Thyroid gland (tissue), 4 donors: ENCODE measurements at regions not wholly inside any gene's neighbourhood (a gene's known extent, or its start where the extent isn't known, plus 50 kb on each side); places are given as distances from the start of the nearest gene placed in this dataset.

ENCODE experiments used
- DNase-seq, 2 donors: peaks; one replicate each; pipeline ENCODE4 v3.0.0-alpha.2; 2019
- H3K27ac ChIP-seq, 3 donors: fragments of 200-600 bp; sonication (generic); 1 replicate in 2 of 3; 2 replicates in 1 of 3; pipeline ENCODE4 v1.5.1; 2016 to 2019; ENCODE audit warnings: mild to moderate bottlenecking in 1 of 3, moderate library complexity in 1 of 3
- H3K27me3 ChIP-seq: fragments of 200-600 bp; sonication (generic); one replicate; pipeline ENCODE4 v1.5.1; 2019
- H3K36me3 ChIP-seq, 2 donors: fragments of 200-600 bp; sonication (generic); one replicate each; pipeline ENCODE4 v1.5.1; 2016 to 2019
- H3K4me1 ChIP-seq, 2 donors: fragments of 200-600 bp; sonication (generic); one replicate each; pipeline ENCODE4 v1.5.1; 2017 to 2019
- H3K4me3 ChIP-seq, 3 donors: fragments of 200-600 bp; sonication (generic); replicated peaks in 1 of 3; 1 replicate in 2 of 3; 2 replicates in 1 of 3; pipeline ENCODE4 v1.5.1; 2016; ENCODE audit warnings: mild to moderate bottlenecking in 1 of 3
- H3K9me3 ChIP-seq: fragments of 200-600 bp; sonication (generic); one replicate; pipeline ENCODE4 v1.5.1; 2017
- CTCF ChIP-seq, 6 experiments: fragments of 200-600 bp in 3 of 6; fragments of 450-650 bp in 3 of 6; sonication (generic) in 3 of 6; IDR thresholded peaks; one replicate each; pipeline ENCODE4 v1.5.1; 2016 to 2019; ENCODE audit warnings: antibody characterized with exemption in 6 of 6, mild to moderate bottlenecking in 2 of 6, inconsistent platforms in 1 of 6, moderate library complexity in 1 of 6
- POLR2A ChIP-seq, 2 donors: fragments of 450-650 bp; IDR thresholded peaks; one replicate each; pipeline ENCODE4 v1.6.1; 2017; ENCODE audit warnings: antibody characterized with exemption in 2 of 2, mild to moderate bottlenecking in 2 of 2, moderate library complexity in 1 of 2
- WGBS, 2 donors: methylation state at CpG; one replicate each; pipeline ENCODE4 v1.1.5; 2017; 5-methylcytosine and 5-hydroxymethylcytosine counted together
- intact Hi-C: fragments of 100-400 bp; cut with DNase I; formaldehyde crosslinking; loops from one replicate; pipeline ENCODE4 v1.15.1; 2023

- WGBS, 2 donors = 61 to 83% methylated on average over 2 of the region's 2 CpGs
- H3K4me1 ChIP-seq = no peaks in the 10 kb centered on the region
- H3K36me3 ChIP-seq = no peaks in the 10 kb centered on the region
- H3K4me3 ChIP-seq = no peak overlapping the region
- DNase-seq = no peak
- H3K9me3 ChIP-seq = no peaks in the 10 kb centered on the region
- H3K27ac ChIP-seq = no peak overlapping the region
- intact Hi-C loops = no loop called here
- no peak for TF ChIP-seq POLR2A (IDR thresholded peaks at IDR 0.05)
- TF ChIP-seq CTCF (IDR thresholded peaks at IDR 0.05) = no peak
- no peaks in the 10 kb centered on the region for H3K27me3 ChIP-seq
Observed at GRCh38 chr6:68256391-68256790, 378.7 kb upstream of the ADGRB3 start.

- Histone ChIP-seq H3K9me3 (no peaks in the 10 kb centered on the region), H3K4me3 (no peak overlapping the region), H3K36me3 (no peaks in the 10 kb centered on the region), H3K27ac (no peak overlapping the region), H3K27me3 (no peaks in the 10 kb centered on the region), H3K4me1 (no peaks in the 10 kb centered on the region)
- TF ChIP-seq CTCF (IDR thresholded peaks at IDR 0.05) (no peak), POLR2A (IDR thresholded peaks at IDR 0.05) (no peak)
- intact Hi-C loops = no loop called here
- WGBS, 2 donors = 91 to 93% methylated on average over 2 of the region's 2 CpGs
- no peak for DNase-seq
Observed at GRCh38 chr6:68252632-68253031, 382.4 kb upstream of the ADGRB3 start.

- Histone ChIP-seq H3K27ac (no peak overlapping the region), H3K9me3 (no peaks in the 10 kb centered on the region), H3K27me3 (no peaks in the 10 kb centered on the region), H3K36me3 (no peaks in the 10 kb centered on the region), H3K4me3 (no peak overlapping the region), H3K4me1 (no peaks in the 10 kb centered on the region)
- intact Hi-C loops = no loop called here
- DNase-seq = no peak
- WGBS, 2 donors = 84 to 92% methylated on average over 4 of the region's 4 CpGs
- TF ChIP-seq POLR2A (IDR thresholded peaks at IDR 0.05) (no peak), CTCF (IDR thresholded peaks at IDR 0.05) (no peak)
Observed at GRCh38 chr6:68247782-68248181, 387.3 kb upstream of the ADGRB3 start.

GRCh38 chr6:68240726-68241125 lies 394.4 kb upstream of the ADGRB3 start:
- intact Hi-C loops = no loop called here
- TF ChIP-seq CTCF (IDR thresholded peaks at IDR 0.05) (no peak), POLR2A (IDR thresholded peaks at IDR 0.05) (no peak)
- Histone ChIP-seq H3K27ac (no peak overlapping the region), H3K9me3 (no peaks in the 10 kb centered on the region), H3K4me1 (no peaks in the 10 kb centered on the region), H3K36me3 (no peaks in the 10 kb centered on the region), H3K4me3 (no peak overlapping the region), H3K27me3 (no peaks in the 10 kb centered on the region)
- DNase-seq = no peak

- no peaks in the 10 kb centered on the region for H3K36me3 ChIP-seq
- intact Hi-C loops = no loop called here
- WGBS, 2 donors = 68 to 77% methylated on average over 2 of the region's 2 CpGs
Observed at GRCh38 chr6:68239034-68239433, 396.0 kb upstream of the ADGRB3 start.

More at GRCh38 chr6:68239034-68239433, 396.0 kb upstream of the ADGRB3 start:
- H3K27me3 ChIP-seq = no peaks in the 10 kb centered on the region
- TF ChIP-seq POLR2A (IDR thresholded peaks at IDR 0.05) (no peak), CTCF (IDR thresholded peaks at IDR 0.05) (no peak)
- no peak overlapping the region for H3K4me3 ChIP-seq
- no peaks in the 10 kb centered on the region for H3K4me1 ChIP-seq
- no peaks in the 10 kb centered on the region for H3K9me3 ChIP-seq
- no peak overlapping the region for H3K27ac ChIP-seq
- no peak for DNase-seq
